HL-60 (cell line): ENCODE measurements at regions not wholly inside any gene's neighbourhood (a gene's known extent, or its start where the extent isn't known, plus 50 kb on each side); places are given as distances from the start of the nearest gene placed in this dataset.

Experiments used
- DNase-seq, 2 experiments: peaks; one replicate each; pipeline ENCODE4 v3.0.0-alpha.2; 2010 to 2020; ENCODE audit warnings: low read depth in 1 of 2, low spot score in 1 of 2
- H3K27ac ChIP-seq: fragments of 250-450 bp; sonication (Bioruptor Pico); replicated peaks from 2 replicates; pipeline ENCODE4 v1.5.1; 2020; ENCODE audit warnings: mild to moderate bottlenecking, moderate library complexity
- H3K27me3 ChIP-seq: fragments of 250-450 bp; sonication (Bioruptor Pico); 2 replicates; pipeline ENCODE4 v1.5.1; 2021; ENCODE audit warnings: mild to moderate bottlenecking, moderate library complexity; ENCODE audit not compliant: insufficient read depth, poor library complexity, severe bottlenecking
- H3K4me3 ChIP-seq: replicated peaks from 2 replicates; pipeline ENCODE4 v1.5.1; 2011; ENCODE audit warnings: mild to moderate bottlenecking, control low read depth, low read length; ENCODE audit not compliant: insufficient read depth
- CTCF ChIP-seq: IDR thresholded peaks from one replicate; pipeline ENCODE4 v1.5.1; 2011; ENCODE audit warnings: low read length, control low read depth, inconsistent platforms; ENCODE audit not compliant: insufficient read depth
- GABPA ChIP-seq: IDR thresholded peaks from 2 replicates; pipeline ENCODE4 v1.6.1; 2012; ENCODE audit warnings: low read depth
- POLR2AphosphoS5 ChIP-seq: IDR thresholded peaks from 2 replicates; pipeline ENCODE4 v1.6.1; 2012; ENCODE audit warnings: low read depth
- REST ChIP-seq: IDR thresholded peaks from 2 replicates; pipeline ENCODE4 v1.6.1; 2012; ENCODE audit warnings: low read depth; ENCODE audit not compliant: insufficient replicate concordance
- SPI1 ChIP-seq: IDR thresholded peaks from 2 replicates; pipeline ENCODE4 v1.6.1; 2012; ENCODE audit warnings: low read depth, mild to moderate bottlenecking, borderline replicate concordance

- no peak for DNase-seq
- Histone ChIP-seq H3K4me3 (no peak overlapping the region), H3K27me3 (peaks cover 3% of the 10 kb centered on the region), H3K27ac (no peak overlapping the region)
- TF ChIP-seq POLR2AphosphoS5, result no peak
- no peak for TF ChIP-seq SPI1
- TF ChIP-seq REST, result no peak
- no peak for TF ChIP-seq GABPA
- no peak for TF ChIP-seq CTCF
These were observed 71.1 kb upstream of the PHOX2B start for GRCh38 chr4:41819621-41820020.

GRCh38 chr4:41815473-41815872 lies 66.9 kb upstream of the PHOX2B start:
- Histone ChIP-seq H3K4me3 (no peak overlapping the region), H3K27ac (no peak overlapping the region), H3K27me3 (no peaks in the 10 kb centered on the region)
- no peak for TF ChIP-seq GABPA
- no peak for TF ChIP-seq CTCF
- no peak for TF ChIP-seq SPI1
- DNase-seq, result no peak

- Histone ChIP-seq H3K4me3 (no peak overlapping the region), H3K27me3 (no peaks in the 10 kb centered on the region), H3K27ac (no peak overlapping the region)
- TF ChIP-seq REST, result no peak
- no peak for TF ChIP-seq GABPA
- no peak for TF ChIP-seq CTCF
- TF ChIP-seq POLR2AphosphoS5, result no peak
- TF ChIP-seq SPI1, result no peak
- DNase-seq, result no peak
These were observed 66.0 kb upstream of the PHOX2B start for GRCh38 chr4:41814565-41814964.

GRCh38 chr4:41806807-41807206 lies 58.3 kb upstream of the PHOX2B start:
- no peak for DNase-seq
- TF ChIP-seq CTCF (no peak), REST (no peak), GABPA (no peak), SPI1 (no peak), POLR2AphosphoS5 (no peak)
- Histone ChIP-seq H3K27me3 (peaks cover 2% of the 10 kb centered on the region), H3K4me3 (no peak overlapping the region), H3K27ac (no peak overlapping the region)
